ENCODE measurements at regions not wholly inside any gene's neighbourhood (a gene's known extent, or its start where the extent isn't known, plus 50 kb on each side); places are given as distances from the start of the nearest gene placed in this dataset.

- Histone ChIP-seq H3K27ac (ENCODE audit: low read length) (no peak overlapping the region), H3K27me3 (ENCODE audit: control insufficient read depth, insufficient read depth, low read length) (no peaks in the 10 kb centered on the region), H3K4me3 (ENCODE audit: low read depth in 2 of 2, low read length in 2 of 2) (no peak overlapping the region), H3K9me3 (ENCODE audit: control insufficient read depth, insufficient read depth, low read depth, low read length) (no peaks in the 10 kb centered on the region), H3K4me1 (ENCODE audit: control insufficient read depth, insufficient read depth, low read length) (no peaks in the 10 kb centered on the region), H3K36me3 (ENCODE audit: control insufficient read depth, insufficient read depth, low read length) (no peaks in the 10 kb centered on the region)
- ChIA-PET POLR2A (no interaction called here), CTCF (no interaction called here)
- intact Hi-C loops (cut with micrococcal nuclease; ENCODE audit: unreplicated experiment) (no loop called here), in situ Hi-C loops (cut with HindIII; ENCODE audit: low pct_unique_long_range_greater_than_20kb, low sequenced_read_pairs) (no loop called here)
- DNase-seq (ENCODE audit: low read depth, low spot score) (no peak), ATAC-seq (no peak)
- TF ChIP-seq CTCF (IDR thresholded peaks at IDR 0.05): no peak
- TF ChIP-seq TCF7L2 (IDR thresholded peaks at IDR 0.05; ENCODE audit: low read depth, low read length): no peak
- no peak for TF ChIP-seq POLR2AphosphoS5 (IDR thresholded peaks at IDR 0.05; ENCODE audit: low read depth, low read length)
- no TSS peak for BruUV-seq (replicated peaks)
These were observed 291.8 kb downstream of the CHRM3 start for GRCh38 chr1:239678181-239678580.

GRCh38 chr1:239682046-239682445, 295.7 kb downstream of the CHRM3 start:
- Histone ChIP-seq H3K36me3 (ENCODE audit: control insufficient read depth, insufficient read depth, low read length) (no peaks in the 10 kb centered on the region), H3K4me3 (ENCODE audit: low read depth in 2 of 2, low read length in 2 of 2) (no peak overlapping the region), H3K9me3 (ENCODE audit: control insufficient read depth, insufficient read depth, low read depth, low read length) (no peaks in the 10 kb centered on the region), H3K4me1 (ENCODE audit: control insufficient read depth, insufficient read depth, low read length) (no peaks in the 10 kb centered on the region), H3K27me3 (ENCODE audit: control insufficient read depth, insufficient read depth, low read length) (no peaks in the 10 kb centered on the region), H3K27ac (ENCODE audit: low read length) (no peak overlapping the region)
- TF ChIP-seq SIN3A (IDR thresholded peaks at IDR 0.05; ENCODE audit: borderline replicate concordance, insufficient read depth, low read depth, low read length) (no peak), CTCF (IDR thresholded peaks at IDR 0.05) (no peak), REST (IDR thresholded peaks at IDR 0.05; ENCODE audit: insufficient read depth in 1 of 2, low read depth in 2 of 2, low read length in 1 of 2) (no peak), POLR2AphosphoS5 (IDR thresholded peaks at IDR 0.05; ENCODE audit: low read depth, low read length) (no peak), TCF7L2 (IDR thresholded peaks at IDR 0.05; ENCODE audit: low read depth, low read length) (no peak)
- CTCF ChIA-PET: no interaction called here
- in situ Hi-C loops (cut with HindIII; ENCODE audit: low pct_unique_long_range_greater_than_20kb, low sequenced_read_pairs) (no loop called here), intact Hi-C loops (cut with micrococcal nuclease; ENCODE audit: unreplicated experiment) (no loop called here)
- POLR2A ChIA-PET: no interaction called here
- DNase-seq (ENCODE audit: low read depth, low spot score) (no peak), ATAC-seq (no peak)
- no TSS peak for BruUV-seq (replicated peaks)

GRCh38 chr1:239682960-239683359, 296.6 kb downstream of the CHRM3 start:
- H3K27ac ChIP-seq (ENCODE audit: low read length): no peak overlapping the region
- no peaks in the 10 kb centered on the region for H3K36me3 ChIP-seq (ENCODE audit: control insufficient read depth, insufficient read depth, low read length)
- ChIA-PET CTCF (no interaction called here), POLR2A (no interaction called here)
- no peak for ATAC-seq
- no TSS peak for BruUV-seq (replicated peaks)
- H3K9me3 ChIP-seq (ENCODE audit: control insufficient read depth, insufficient read depth, low read depth, low read length): no peaks in the 10 kb centered on the region
- no peaks in the 10 kb centered on the region for H3K4me1 ChIP-seq (ENCODE audit: control insufficient read depth, insufficient read depth, low read length)
- intact Hi-C loops (cut with micrococcal nuclease; ENCODE audit: unreplicated experiment): no loop called here
- peak; percentile 13 for DNase-seq (ENCODE audit: low read depth, low spot score)
- TF ChIP-seq REST (IDR thresholded peaks at IDR 0.05; ENCODE audit: insufficient read depth in 1 of 2, low read depth in 2 of 2, low read length in 1 of 2) (no peak), CTCF (IDR thresholded peaks at IDR 0.05) (no peak), SIN3A (IDR thresholded peaks at IDR 0.05; ENCODE audit: borderline replicate concordance, insufficient read depth, low read depth, low read length) (no peak), POLR2AphosphoS5 (IDR thresholded peaks at IDR 0.05; ENCODE audit: low read depth, low read length) (no peak), TCF7L2 (IDR thresholded peaks at IDR 0.05; ENCODE audit: low read depth, low read length) (no peak)
- H3K4me3 ChIP-seq (ENCODE audit: low read depth in 2 of 2, low read length in 2 of 2): no peak overlapping the region
- no peaks in the 10 kb centered on the region for H3K27me3 ChIP-seq (ENCODE audit: control insufficient read depth, insufficient read depth, low read length)
- in situ Hi-C loops (cut with HindIII; ENCODE audit: low pct_unique_long_range_greater_than_20kb, low sequenced_read_pairs): no loop called here
